ENCODE measurements at regions not wholly inside any gene's neighbourhood (a gene's known extent, or its start where the extent isn't known, plus 50 kb on each side); places are given as distances from the start of the nearest gene placed in this dataset.
A peak's percentile ranks its signal among the peaks of the same experiment; 100 is the strongest.

DNA sequence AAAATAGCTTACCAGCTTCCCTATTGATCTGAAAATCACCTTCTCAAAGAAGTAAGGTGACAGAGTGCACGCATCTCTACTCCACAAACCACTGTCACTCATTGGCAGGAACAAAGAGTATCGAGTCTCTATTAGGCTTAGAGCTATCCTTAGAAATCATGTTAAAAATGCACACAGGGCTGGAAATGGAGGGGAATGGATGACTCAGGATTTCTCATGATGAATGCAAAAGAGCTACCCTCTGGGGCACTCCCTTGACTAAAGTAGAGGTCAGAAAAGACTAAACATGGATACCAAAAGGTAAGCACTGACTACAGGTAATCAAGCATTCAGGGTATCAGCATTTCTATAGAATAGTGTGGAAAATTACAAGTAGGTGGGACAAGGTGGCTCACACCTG lies 96.1 kb upstream of the ANO4 start:
- no peak for DNase-seq (ENCODE audit: low read depth)
- H3K4me3 ChIP-seq (ENCODE audit: low read depth, low read length) = no peak overlapping the region
- TF ChIP-seq, protein P1, sequence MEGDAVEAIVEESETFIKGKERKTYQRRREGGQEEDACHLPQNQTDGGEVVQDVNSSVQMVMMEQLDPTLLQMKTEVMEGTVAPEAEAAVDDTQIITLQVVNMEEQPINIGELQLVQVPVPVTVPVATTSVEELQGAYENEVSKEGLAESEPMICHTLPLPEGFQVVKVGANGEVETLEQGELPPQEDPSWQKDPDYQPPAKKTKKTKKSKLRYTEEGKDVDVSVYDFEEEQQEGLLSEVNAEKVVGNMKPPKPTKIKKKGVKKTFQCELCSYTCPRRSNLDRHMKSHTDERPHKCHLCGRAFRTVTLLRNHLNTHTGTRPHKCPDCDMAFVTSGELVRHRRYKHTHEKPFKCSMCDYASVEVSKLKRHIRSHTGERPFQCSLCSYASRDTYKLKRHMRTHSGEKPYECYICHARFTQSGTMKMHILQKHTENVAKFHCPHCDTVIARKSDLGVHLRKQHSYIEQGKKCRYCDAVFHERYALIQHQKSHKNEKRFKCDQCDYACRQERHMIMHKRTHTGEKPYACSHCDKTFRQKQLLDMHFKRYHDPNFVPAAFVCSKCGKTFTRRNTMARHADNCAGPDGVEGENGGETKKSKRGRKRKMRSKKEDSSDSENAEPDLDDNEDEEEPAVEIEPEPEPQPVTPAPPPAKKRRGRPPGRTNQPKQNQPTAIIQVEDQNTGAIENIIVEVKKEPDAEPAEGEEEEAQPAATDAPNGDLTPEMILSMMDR (IDR thresholded peaks at IDR 0.05; ENCODE audit: low read depth, low read length) = no peak
- no peak for TF ChIP-seq POLR2A (IDR thresholded peaks at IDR 0.05; ENCODE audit: extremely low read depth, insufficient read length)
- TF ChIP-seq, protein P2, sequence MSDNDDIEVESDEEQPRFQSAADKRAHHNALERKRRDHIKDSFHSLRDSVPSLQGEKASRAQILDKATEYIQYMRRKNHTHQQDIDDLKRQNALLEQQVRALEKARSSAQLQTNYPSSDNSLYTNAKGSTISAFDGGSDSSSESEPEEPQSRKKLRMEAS (IDR thresholded peaks at IDR 0.05; ENCODE audit: low read depth, low read length) = no peak
- no peak for TF ChIP-seq MYC (IDR thresholded peaks at IDR 0.05; ENCODE audit: low read depth, low read length)

DNA sequence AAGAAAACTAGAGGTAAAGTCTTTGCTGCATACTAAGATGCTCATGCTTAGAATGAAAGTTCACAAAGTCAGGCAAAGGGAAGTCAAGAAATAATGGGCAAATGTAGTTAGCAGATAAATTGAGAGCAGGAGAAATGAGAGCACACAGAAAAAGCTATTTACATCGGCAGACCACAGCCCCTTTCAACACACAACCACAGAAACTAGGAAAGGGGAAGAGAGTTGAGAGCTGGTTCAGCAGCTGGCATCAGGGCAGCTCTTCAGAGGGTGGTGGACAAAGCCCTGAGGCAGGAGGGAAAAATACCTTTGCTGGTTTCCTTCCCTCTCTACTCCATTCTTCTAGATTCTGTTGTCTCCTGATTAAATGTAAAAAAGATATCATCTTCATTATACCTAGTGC lies 95.4 kb upstream of the ANO4 start:
- H3K4me3 ChIP-seq (ENCODE audit: low read depth, low read length) = no peak overlapping the region
- TF ChIP-seq MYC (IDR thresholded peaks at IDR 0.05; ENCODE audit: low read depth, low read length) (no peak), POLR2A (IDR thresholded peaks at IDR 0.05; ENCODE audit: extremely low read depth, insufficient read length) (no peak)
- TF ChIP-seq, protein P2 (IDR thresholded peaks at IDR 0.05; ENCODE audit: low read depth, low read length) = no peak
- TF ChIP-seq, protein P1 (IDR thresholded peaks at IDR 0.05; ENCODE audit: low read depth, low read length) = no peak
- peak; percentile 68 for DNase-seq (ENCODE audit: low read depth)

DNA sequence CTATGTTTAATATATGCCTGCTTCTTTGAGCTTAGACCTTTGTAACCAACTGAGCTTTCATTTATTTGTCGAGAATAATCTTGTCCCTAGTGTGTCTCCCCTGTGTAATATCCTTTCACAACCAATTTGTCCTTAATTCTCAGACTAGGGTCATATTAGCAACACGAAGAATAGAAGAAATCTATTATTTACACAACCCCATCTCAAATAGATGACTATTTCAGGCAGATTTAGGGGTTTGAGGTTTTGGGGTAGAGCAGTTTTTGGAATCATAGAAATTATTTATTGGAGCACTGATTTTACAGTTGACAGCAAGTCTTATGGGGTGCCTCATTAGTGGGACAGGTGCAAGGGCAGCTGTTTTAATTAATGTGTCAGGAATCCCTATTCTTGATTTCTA lies 91.2 kb upstream of the ANO4 start:
- TF ChIP-seq, protein P1 (IDR thresholded peaks at IDR 0.05; ENCODE audit: low read depth, low read length) = no peak
- TF ChIP-seq, protein P2 (IDR thresholded peaks at IDR 0.05; ENCODE audit: low read depth, low read length) = no peak
- no peak overlapping the region for H3K4me3 ChIP-seq (ENCODE audit: low read depth, low read length)
- DNase-seq (ENCODE audit: low read depth) = no peak

DNA sequence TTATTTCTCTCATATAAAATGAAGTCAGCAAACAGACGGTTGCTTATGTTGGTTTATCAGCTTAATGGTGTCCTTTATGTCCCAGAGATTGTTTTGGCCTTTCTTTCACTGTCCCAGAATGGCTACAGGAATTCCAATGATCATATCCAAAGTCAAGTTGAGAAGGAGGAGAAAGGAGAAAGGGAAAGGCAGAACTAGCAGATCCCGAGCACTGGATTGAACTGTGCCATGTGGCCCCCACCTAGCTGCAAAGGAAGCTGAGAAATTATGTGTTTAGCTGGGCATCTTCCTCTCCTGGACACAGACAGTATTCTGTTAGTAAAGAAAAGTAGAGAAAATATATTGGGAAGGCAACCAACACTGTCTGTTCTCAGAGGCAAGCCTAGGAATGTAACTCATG lies 90.7 kb upstream of the ANO4 start:
- DNase-seq (ENCODE audit: low read depth) = no peak
- no peak for TF ChIP-seq POLR2A (IDR thresholded peaks at IDR 0.05; ENCODE audit: extremely low read depth, insufficient read length)
- TF ChIP-seq, protein P1 (IDR thresholded peaks at IDR 0.05; ENCODE audit: low read depth, low read length) = no peak
- TF ChIP-seq MYC (IDR thresholded peaks at IDR 0.05; ENCODE audit: low read depth, low read length) = no peak
- TF ChIP-seq, protein P2 (IDR thresholded peaks at IDR 0.05; ENCODE audit: low read depth, low read length) = no peak
- H3K4me3 ChIP-seq (ENCODE audit: low read depth, low read length) = no peak overlapping the region

DNA sequence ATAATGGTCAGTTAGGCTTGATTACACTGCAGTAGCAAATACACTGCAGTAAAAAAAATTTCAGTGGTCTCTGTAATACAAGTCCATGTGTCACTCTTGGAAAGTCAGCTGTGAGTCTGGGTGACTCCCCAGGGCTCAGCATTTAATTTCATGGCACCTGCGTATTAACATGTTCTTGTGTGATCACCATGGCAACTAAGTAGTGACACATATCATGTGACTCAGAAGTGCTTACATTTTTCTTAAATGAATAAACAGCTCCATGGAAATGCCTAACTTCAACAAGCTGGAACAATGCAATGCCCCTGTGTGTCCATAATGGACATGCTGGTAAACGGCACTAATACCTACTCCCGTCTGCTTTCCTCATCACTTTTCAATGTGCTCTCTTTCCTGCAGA lies 88.5 kb upstream of the ANO4 start:
- no peak overlapping the region for H3K4me3 ChIP-seq (ENCODE audit: low read depth, low read length)
- TF ChIP-seq, protein P1 (IDR thresholded peaks at IDR 0.05; ENCODE audit: low read depth, low read length) = no peak
- TF ChIP-seq POLR2A (IDR thresholded peaks at IDR 0.05; ENCODE audit: extremely low read depth, insufficient read length) (no peak), MYC (IDR thresholded peaks at IDR 0.05; ENCODE audit: low read depth, low read length) (no peak)
- TF ChIP-seq, protein P2 (IDR thresholded peaks at IDR 0.05; ENCODE audit: low read depth, low read length) = no peak
- no peak for DNase-seq (ENCODE audit: low read depth)

DNA sequence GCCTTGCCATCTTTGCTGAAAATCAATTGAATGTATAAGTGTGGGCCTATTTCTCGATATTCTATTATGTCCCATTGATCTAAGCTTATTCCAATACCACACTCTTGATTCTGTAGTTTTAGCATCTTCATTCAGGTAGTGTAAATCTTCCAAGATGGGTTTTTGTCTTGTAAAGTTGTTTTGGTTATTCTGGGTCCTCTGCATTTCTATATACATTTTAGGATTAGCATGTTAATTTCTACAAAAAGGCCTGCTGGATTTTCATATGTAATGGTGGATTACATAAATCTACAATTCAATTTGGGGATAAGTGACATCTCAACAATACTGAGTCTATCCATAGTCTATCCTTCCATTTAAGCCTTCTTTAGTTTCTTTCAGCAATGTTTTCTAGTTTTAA lies 86.0 kb upstream of the ANO4 start:
- H3K4me3 ChIP-seq (ENCODE audit: low read depth, low read length) = no peak overlapping the region
- no peak for DNase-seq (ENCODE audit: low read depth)
- TF ChIP-seq, protein P1 (IDR thresholded peaks at IDR 0.05; ENCODE audit: low read depth, low read length) = no peak
- TF ChIP-seq, protein P2 (IDR thresholded peaks at IDR 0.05; ENCODE audit: low read depth, low read length) = no peak
- TF ChIP-seq MYC (IDR thresholded peaks at IDR 0.05; ENCODE audit: low read depth, low read length) (no peak), POLR2A (IDR thresholded peaks at IDR 0.05; ENCODE audit: extremely low read depth, insufficient read length) (no peak)
